Endometrium (tissue), 2 donors: ENCODE measurements at regions not wholly inside any gene's neighbourhood (a gene's known extent, or its start where the extent isn't known, plus 50 kb on each side); places are given as distances from the start of the nearest gene placed in this dataset.
A peak's percentile ranks its signal among the peaks of the same experiment; 100 is the strongest.
"Not testable (repeated sequence)": the region's sequence is repeated elsewhere in the genome, so short reads cannot be mapped to it uniquely, and the experiment has no call there.

Experiments used
- FAIRE-seq: peaks from 2 replicates; lab custom pipeline; 2012; peaks lifted over from hg19 to GRCh38; lab: Jason Lieb, UNC
- donor health status: control.
- donor health status: control.

- no peak for FAIRE-seq
These were observed 869.2 kb downstream of the EFNA5 start for GRCh38 chr5:106801554-106801953.

GRCh38 chr5:106797996-106798395 lies 872.7 kb downstream of the EFNA5 start:
- FAIRE-seq = no peak

- no peak for FAIRE-seq
These were observed 874.7 kb downstream of the EFNA5 start for GRCh38 chr5:106796081-106796480.

- no peak for FAIRE-seq
These were observed 885.9 kb downstream of the EFNA5 start for GRCh38 chr5:106784846-106785245.

GRCh38 chr5:106780355-106780754 lies 890.4 kb downstream of the EFNA5 start:
- FAIRE-seq = no peak

GRCh38 chr5:106776515-106776914 lies 894.2 kb downstream of the EFNA5 start:
- FAIRE-seq = not testable (repeated sequence)

- FAIRE-seq = no peak
These were observed 902.3 kb downstream of the EFNA5 start for GRCh38 chr5:106768392-106768791.

- FAIRE-seq = no peak
These were observed 903.8 kb downstream of the EFNA5 start for GRCh38 chr5:106766916-106767315.

- FAIRE-seq = no peak
These were observed 911.2 kb downstream of the EFNA5 start for GRCh38 chr5:106759581-106759980.

GRCh38 chr5:106759152-106759551 lies 911.6 kb downstream of the EFNA5 start:
- FAIRE-seq = no peak

- no peak for FAIRE-seq
These were observed 913.1 kb downstream of the EFNA5 start for GRCh38 chr5:106757672-106758071.

GRCh38 chr5:106755789-106756188 lies 914.9 kb downstream of the EFNA5 start:
- FAIRE-seq = no peak

- FAIRE-seq = no peak
These were observed 915.7 kb downstream of the EFNA5 start for GRCh38 chr5:106755066-106755465.

- no peak for FAIRE-seq
These were observed 920.9 kb downstream of the EFNA5 start for GRCh38 chr5:106749826-106750225.

GRCh38 chr5:106739127-106739526 lies 931.6 kb downstream of the EFNA5 start:
- peak; percentile 45 for FAIRE-seq

- no peak for FAIRE-seq
These were observed 933.6 kb downstream of the EFNA5 start for GRCh38 chr5:106737111-106737510.

- FAIRE-seq = no peak
These were observed 938.1 kb downstream of the EFNA5 start for GRCh38 chr5:106732624-106733023.

GRCh38 chr5:106730912-106731311 lies 939.8 kb downstream of the EFNA5 start:
- no peak for FAIRE-seq

GRCh38 chr5:106730506-106730905 lies 940.2 kb downstream of the EFNA5 start:
- FAIRE-seq = no peak

- no peak for FAIRE-seq
These were observed 942.5 kb downstream of the EFNA5 start for GRCh38 chr5:106728208-106728607.

- no peak for FAIRE-seq
These were observed 943.7 kb downstream of the EFNA5 start for GRCh38 chr5:106727071-106727470.

- FAIRE-seq = no peak
These were observed 950.4 kb downstream of the EFNA5 start for GRCh38 chr5:106720367-106720766.

- FAIRE-seq = no peak
These were observed 970.9 kb downstream of the EFNA5 start for GRCh38 chr5:106699796-106700195.

GRCh38 chr5:106699198-106699597 lies 971.5 kb downstream of the EFNA5 start:
- no peak for FAIRE-seq

GRCh38 chr5:106698169-106698568 lies 972.6 kb downstream of the EFNA5 start:
- no peak for FAIRE-seq
